ENCODE measurements at regions not wholly inside any gene's neighbourhood (a gene's known extent, or its start where the extent isn't known, plus 50 kb on each side); places are given as distances from the start of the nearest gene placed in this dataset.
A peak's percentile ranks its signal among the peaks of the same experiment; 100 is the strongest.

DNA sequence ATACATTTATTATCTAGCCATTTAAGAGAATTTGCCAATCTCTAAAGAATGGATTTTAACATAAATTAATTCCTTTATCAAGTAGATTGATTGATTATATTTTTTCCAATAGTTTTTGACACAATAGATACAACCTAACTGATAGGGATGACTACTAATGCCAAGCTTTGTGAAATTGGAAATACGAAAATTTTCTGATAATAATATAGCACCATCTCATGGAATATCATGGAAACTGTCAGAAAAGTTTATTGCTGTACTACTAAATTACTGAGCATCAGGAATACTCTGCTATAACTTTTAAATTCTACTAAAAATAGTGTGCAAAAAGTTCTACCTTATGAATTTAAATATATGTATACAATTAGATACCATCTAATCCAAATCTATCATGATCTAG, 101.8 kb upstream of the MAP2 start:
- Histone ChIP-seq H3K36me3 (ENCODE audit: control insufficient read depth in 2 of 4, insufficient read depth in 4 of 4, low read length in 3 of 4) (peaks cover 0 to under 1% (median 0%) of the 10 kb centered on the region in 4 experiments; a peak in 1 of 8 replicates), H3K14ac (ENCODE audit: insufficient read length) (no peak overlapping the region), H2BK20ac (ENCODE audit: low read length) (no peak overlapping the region), H3K9me3 (ENCODE audit: insufficient read depth in 2 of 2, low read depth in 1 of 2, low read length in 1 of 2) (no peaks in the 10 kb centered on the region; a peak in 1 of 4 replicates), H3K4ac (replicated peaks; ENCODE audit: insufficient read length, low read depth, low read length) (no peak overlapping the region), H3K18ac (ENCODE audit: extremely low read depth, low read length) (no peak overlapping the region), H2BK120ac (replicated peaks; ENCODE audit: low read depth, low read length) (no peak overlapping the region), H2BK15ac (ENCODE audit: low read length) (no peak overlapping the region), H3K23ac (ENCODE audit: insufficient read length) (no peak overlapping the region), H4K8ac (ENCODE audit: extremely low read depth, insufficient read depth, low read length) (no peak overlapping the region), H3K79me2 (ENCODE audit: control insufficient read depth in 1 of 2, insufficient read depth in 2 of 2, low read length in 2 of 2) (no peaks in the 10 kb centered on the region), H3K9ac (replicated peaks in 1 of 4; ENCODE audit: extremely low read depth in 1 of 4, low read depth in 3 of 4, low read length in 3 of 4) (no peak overlapping the region), H3K4me3 (ENCODE audit: extremely low read depth in 1 of 4, insufficient read depth in 2 of 4, low read depth in 3 of 4, low read length in 4 of 4) (no peak overlapping the region), H3K4me1 (replicated peaks in 1 of 4; ENCODE audit: control insufficient read depth in 3 of 4, insufficient read depth in 4 of 4, low read length in 3 of 4) (peaks cover 0 to 5% (median 3%) of the 10 kb centered on the region in 4 experiments; a peak in 5 of 7 replicates), H2AFZ (ENCODE audit: low read length) (no peak overlapping the region), H4K5ac (ENCODE audit: insufficient read length, low read depth, low read length) (no peak overlapping the region), H3K27me3 (replicated peaks in 1 of 4; ENCODE audit: control insufficient read depth in 3 of 4, extremely low read depth in 1 of 4, insufficient read depth in 3 of 4, low read length in 3 of 4) (no peaks in the 10 kb centered on the region), H3K27ac (ENCODE audit: low read depth, low read length) (no peak overlapping the region), H2AK5ac (ENCODE audit: low read depth, low read length) (no peak overlapping the region), H3K79me1 (ENCODE audit: low read depth, low read length) (no peaks in the 10 kb centered on the region), H2BK12ac (ENCODE audit: low read depth, low read length) (no peak overlapping the region), H4K20me1 (replicated peaks in 1 of 2; ENCODE audit: control insufficient read depth in 1 of 2, insufficient read depth in 2 of 2, low read length in 2 of 2) (peaks cover 0 to 2% of the 10 kb centered on the region in 2 experiments), H3K56ac (replicated peaks; ENCODE audit: insufficient read length, low read depth, low read length) (no peak overlapping the region), H2BK5ac (ENCODE audit: low read depth, low read length) (no peak overlapping the region), H4K91ac (replicated peaks; ENCODE audit: insufficient read length, low read length) (no peak overlapping the region), H3K23me2 (ENCODE audit: low read depth, low read length) (no peaks in the 10 kb centered on the region; the same call in 1 of the 2 replicates), H3K4me2 (ENCODE audit: insufficient read depth in 1 of 2, low read depth in 2 of 2, low read length in 2 of 2) (no peak overlapping the region)
- CTCF ChIA-PET (ENCODE audit: partially characterized antibody): interaction anchor here (4.4 kb wide), 1 partner anchor 13 kb away, joined by 30 read pairs; no protein-coding TSS in a partner anchor
- WGBS, 2 experiments (ENCODE audit: extremely low coverage in 1 of 2, insufficient coverage in 1 of 2, insufficient read length in 1 of 2, insufficient replicate concordance in 2 of 2, low coverage in 1 of 2, low lambda C conversion rate in 2 of 2, missing lambda C conversion rate in 1 of 2): 81% methylated on average over 1 of the region's 1 CpG; no CpG with 5 or more reads in 1 of the 2 experiments
- DNase-seq (ENCODE audit: low read depth in 1 of 2, low spot score in 2 of 2) (no peak), FAIRE-seq (no peak)
- POLR2A ChIA-PET (ENCODE audit: partially characterized antibody): interaction anchor here (0.6 to 4.8 kb wide), 6 partner anchors 10 to 846 kb away, joined by 3 to 24 read pairs (median 3); no protein-coding TSS in a partner anchor
- TF ChIP-seq RAD21 (IDR thresholded peaks at IDR 0.05 in 1 of 2, conservative IDR thresholded peaks at IDR 0.05 in 1 of 2; ENCODE audit: low read depth in 2 of 2, low read length in 2 of 2): peak in 1 of 2 experiments; percentile 25; a peak in 2 of 4 replicates
- TF ChIP-seq, protein P1, sequence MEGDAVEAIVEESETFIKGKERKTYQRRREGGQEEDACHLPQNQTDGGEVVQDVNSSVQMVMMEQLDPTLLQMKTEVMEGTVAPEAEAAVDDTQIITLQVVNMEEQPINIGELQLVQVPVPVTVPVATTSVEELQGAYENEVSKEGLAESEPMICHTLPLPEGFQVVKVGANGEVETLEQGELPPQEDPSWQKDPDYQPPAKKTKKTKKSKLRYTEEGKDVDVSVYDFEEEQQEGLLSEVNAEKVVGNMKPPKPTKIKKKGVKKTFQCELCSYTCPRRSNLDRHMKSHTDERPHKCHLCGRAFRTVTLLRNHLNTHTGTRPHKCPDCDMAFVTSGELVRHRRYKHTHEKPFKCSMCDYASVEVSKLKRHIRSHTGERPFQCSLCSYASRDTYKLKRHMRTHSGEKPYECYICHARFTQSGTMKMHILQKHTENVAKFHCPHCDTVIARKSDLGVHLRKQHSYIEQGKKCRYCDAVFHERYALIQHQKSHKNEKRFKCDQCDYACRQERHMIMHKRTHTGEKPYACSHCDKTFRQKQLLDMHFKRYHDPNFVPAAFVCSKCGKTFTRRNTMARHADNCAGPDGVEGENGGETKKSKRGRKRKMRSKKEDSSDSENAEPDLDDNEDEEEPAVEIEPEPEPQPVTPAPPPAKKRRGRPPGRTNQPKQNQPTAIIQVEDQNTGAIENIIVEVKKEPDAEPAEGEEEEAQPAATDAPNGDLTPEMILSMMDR (IDR thresholded peaks at IDR 0.05; ENCODE audit: control extremely low read depth in 1 of 3, insufficient read depth in 1 of 3, low read depth in 1 of 3, low read length in 3 of 3): no peak
